CD14-positive monocyte (primary cell): ENCODE measurements at regions not wholly inside any gene's neighbourhood (a gene's known extent, or its start where the extent isn't known, plus 50 kb on each side); places are given as distances from the start of the nearest gene placed in this dataset.

Source experiments
- DNase-seq, 3 donors: peaks; one replicate each; pipeline ENCODE4 v3.0.0-alpha.2; 2011 to 2022
- H2AFZ ChIP-seq: 2 replicates; pipeline ENCODE4 v1.6.0; 2012; ENCODE audit warnings: mild to moderate bottlenecking, low read depth, low read length, inconsistent platforms; ENCODE audit not compliant: insufficient read depth, poor library complexity, severe bottlenecking
- H3K27ac ChIP-seq, 2 donors: 1 replicate in 1 of 2; 2 replicates in 1 of 2; pipeline ENCODE4 v1.5.1; 2012 to 2013; ENCODE audit warnings: low read length in 2 of 2, control low read depth in 1 of 2, inconsistent platforms in 1 of 2, low read depth in 1 of 2, mild to moderate bottlenecking in 1 of 2
- H3K27me3 ChIP-seq, 2 donors: one replicate each; pipeline versions ENCODE4 v1.6.0 to v1.6.1; 2011 to 2013; ENCODE audit warnings: low read length in 2 of 2; ENCODE audit not compliant: control insufficient read depth in 2 of 2, insufficient read depth in 2 of 2
- H3K36me3 ChIP-seq, 2 donors: replicated peaks in 1 of 2; 1 replicate in 1 of 2; 2 replicates in 1 of 2; pipeline versions ENCODE4 v1.5.1 to v1.6.1; 2012 to 2013; ENCODE audit warnings: low read length in 2 of 2, control low read depth in 1 of 2, inconsistent platforms in 1 of 2, mild to moderate bottlenecking in 1 of 2; ENCODE audit not compliant: insufficient read depth in 2 of 2, control insufficient read depth in 1 of 2
- H3K4me1 ChIP-seq, 2 donors: 1 replicate in 1 of 2; 2 replicates in 1 of 2; pipeline versions ENCODE4 v1.5.1 to v1.6.1; 2012 to 2013; ENCODE audit warnings: low read length in 2 of 2, control low read depth in 1 of 2, inconsistent platforms in 1 of 2, mild to moderate bottlenecking in 1 of 2, moderate library complexity in 1 of 2; ENCODE audit not compliant: insufficient read depth in 2 of 2, control insufficient read depth in 1 of 2
- H3K4me2 ChIP-seq: replicated peaks from 2 replicates; pipeline ENCODE3; 2012; ENCODE audit warnings: low read length, moderate library complexity, mild to moderate bottlenecking; ENCODE audit not compliant: poor library complexity, severe bottlenecking; ENCODE audit errors: extremely low read depth
- H3K4me3 ChIP-seq, 3 experiments: fragments of 200-600 bp in 1 of 3; sonication (generic) in 1 of 3; replicated peaks in 1 of 3; 1 replicate in 2 of 3; 2 replicates in 1 of 3; pipeline ENCODE4 v1.5.1; 2011 to 2013; ENCODE audit warnings: low read length in 3 of 3, mild to moderate bottlenecking in 3 of 3, control low read depth in 2 of 3, low read depth in 2 of 3, inconsistent platforms in 1 of 3, moderate library complexity in 1 of 3
- H3K79me2 ChIP-seq: 2 replicates; pipeline ENCODE4 v1.6.0; 2012; ENCODE audit warnings: mild to moderate bottlenecking, control low read depth, inconsistent platforms, low read length, moderate library complexity; ENCODE audit not compliant: insufficient read depth
- H3K9ac ChIP-seq: 2 replicates; pipeline ENCODE4 v1.6.0; 2017; ENCODE audit warnings: low read length, mild to moderate bottlenecking; ENCODE audit not compliant: insufficient read depth, poor library complexity, severe bottlenecking
- H3K9me3 ChIP-seq, 2 donors: replicated peaks in 1 of 2; 1 replicate in 1 of 2; 2 replicates in 1 of 2; pipeline versions ENCODE4 v1.5.1 to v1.6.1; 2012 to 2013; ENCODE audit warnings: low read length in 2 of 2, control low read depth in 1 of 2; ENCODE audit not compliant: control insufficient read depth in 1 of 2, insufficient read depth in 1 of 2
- H4K20me1 ChIP-seq: 2 replicates; pipeline ENCODE4 v1.6.0; 2012; ENCODE audit warnings: mild to moderate bottlenecking, low read length, control low read depth, moderate library complexity; ENCODE audit not compliant: insufficient read depth
- H3K27ac Mint-ChIP-seq, 7 donors: one replicate each; pipeline ENCODE4 v1.8.0; 2020; ENCODE audit warnings: mild to moderate bottlenecking in 7 of 7, mixed read lengths in 7 of 7, moderate library complexity in 6 of 7, inconsistent platforms in 2 of 7
- H3K27me3 Mint-ChIP-seq, 3 donors: one replicate each; pipeline ENCODE4 v1.8.0; 2021 to 2022; ENCODE audit warnings: low read depth in 3 of 3, mild to moderate bottlenecking in 3 of 3, mixed read lengths in 3 of 3, moderate library complexity in 3 of 3, inconsistent platforms in 1 of 3
- H3K36me3 Mint-ChIP-seq, 2 donors: one replicate each; pipeline ENCODE4 v1.8.0; 2020; ENCODE audit warnings: mixed read lengths in 2 of 2, inconsistent platforms in 1 of 2, mild to moderate bottlenecking in 1 of 2
- H3K4me1 Mint-ChIP-seq: one replicate; pipeline ENCODE4 v1.8.0; 2020; ENCODE audit warnings: mild to moderate bottlenecking, mixed read lengths
- H3K4me3 Mint-ChIP-seq, 2 donors: one replicate each; pipeline ENCODE4 v1.8.0; 2020; ENCODE audit warnings: mild to moderate bottlenecking in 2 of 2, mixed read lengths in 2 of 2, moderate library complexity in 1 of 2
- H3K9me3 Mint-ChIP-seq, 7 donors: one replicate each; pipeline ENCODE4 v1.8.0; 2020 to 2022; ENCODE audit warnings: mixed read lengths in 7 of 7, mild to moderate bottlenecking in 6 of 7, moderate library complexity in 6 of 7, inconsistent platforms in 2 of 7
- CTCF ChIP-seq: fragments of 200-600 bp; IDR thresholded peaks from one replicate; pipeline ENCODE4 v1.8.0; 2022; ENCODE audit warnings: antibody characterized with exemption, mild to moderate bottlenecking
- WGBS: methylation state at CpG from one replicate; pipeline ENCODE4 v1.1.5; 2013; ENCODE audit warnings: missing lambda C conversion rate; ENCODE audit not compliant: insufficient coverage; 5-methylcytosine and 5-hydroxymethylcytosine counted together
- intact Hi-C, 2 donors: fragments of 100-400 bp; cut with micrococcal nuclease; formaldehyde crosslinking; loops; one replicate each; pipeline versions ENCODE4 v1.15.0 to v1.15.1; 2023

DNA sequence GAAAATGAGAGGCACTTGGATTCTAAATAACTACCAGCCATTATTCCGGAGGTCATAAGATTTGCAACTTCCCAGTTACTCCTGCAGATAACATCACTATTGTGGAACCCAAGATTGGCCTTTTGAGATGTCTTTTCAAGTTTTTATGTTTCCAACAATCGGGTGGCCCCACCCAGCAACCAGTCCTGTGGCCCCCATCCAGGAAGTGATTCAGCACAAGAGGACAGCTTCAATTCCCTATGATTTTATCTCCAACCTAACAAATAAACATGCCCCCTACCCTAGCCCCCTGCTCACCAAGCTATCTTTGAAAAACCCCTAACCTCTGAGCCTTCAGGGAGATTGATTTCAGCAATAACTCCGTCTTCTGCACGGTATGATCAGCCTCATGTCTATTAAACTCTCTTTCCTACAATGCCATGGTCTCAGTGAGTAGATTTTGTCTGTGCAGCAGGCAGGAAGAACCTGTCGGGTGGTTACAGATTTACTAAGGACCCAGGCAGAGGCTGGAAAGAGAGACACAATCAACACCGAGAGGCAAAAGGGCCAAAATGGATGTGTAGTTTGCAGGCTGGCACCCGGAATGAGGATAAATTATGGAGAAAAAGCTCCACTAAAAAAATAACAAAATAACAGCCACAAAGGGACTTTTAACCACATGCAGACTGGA lies 83.9 kb upstream of the UNC5B start:
- peaks cover 14% of the 10 kb centered on the region for H3K4me1 Mint-ChIP-seq
- Histone ChIP-seq H2AFZ (peak overlapping the region; percentile 26), H4K20me1 (no peaks in the 10 kb centered on the region), H3K9ac (no peak overlapping the region), H3K79me2 (no peaks in the 10 kb centered on the region), H3K4me2 (peak overlapping the region; percentile 44), H3K36me3 (no peaks in the 10 kb centered on the region), H3K9me3 (no peaks in the 10 kb centered on the region), H3K4me3 (peak overlapping the region in 1 of 3 experiments; percentile 27), H3K27ac (no peak overlapping the region), H3K4me1 (peaks cover 12 to 16% of the 10 kb centered on the region in 2 donors), H3K27me3 (no peaks in the 10 kb centered on the region)
- peak overlapping the region; percentile 28 to 71 for H3K4me3 Mint-ChIP-seq
- peak overlapping the region in 4 of 7 donors; percentile 0 to 70 (median 34) for H3K27ac Mint-ChIP-seq
- 10% methylated on average over 1 of the region's 7 CpGs for WGBS
- TF ChIP-seq CTCF, result no peak
- peaks cover 0 to 2% (median 0%) of the 10 kb centered on the region in 7 donors for H3K9me3 Mint-ChIP-seq
- intact Hi-C loops, result no loop called here
- DNase-seq, result no peak
- peaks cover 0 to 4% (median 4%) of the 10 kb centered on the region in 3 donors for H3K27me3 Mint-ChIP-seq
- H3K36me3 Mint-ChIP-seq, result no peaks in the 10 kb centered on the region

DNA sequence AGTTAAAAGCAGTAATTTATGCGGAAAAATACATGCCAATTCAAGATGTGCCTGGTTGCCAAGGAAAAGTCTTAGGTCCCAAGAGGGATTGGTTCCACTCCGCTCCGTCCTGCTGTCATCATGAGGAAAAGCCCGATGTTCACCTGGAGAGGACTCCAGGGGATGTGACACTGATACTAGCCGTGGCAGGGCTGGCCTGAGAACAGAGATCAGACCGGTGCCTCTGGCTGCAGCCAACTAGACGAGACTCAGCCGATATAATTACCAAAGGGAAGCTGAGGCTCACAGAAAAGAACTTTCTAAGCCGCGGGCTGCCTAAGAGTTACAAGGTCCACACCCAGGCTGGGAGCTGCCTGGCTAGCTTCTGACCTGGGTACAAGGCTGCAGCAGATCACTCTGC lies 81.3 kb upstream of the UNC5B start:
- WGBS, result 84% methylated on average over 10 of the region's 10 CpGs
- no peak for DNase-seq
- H3K27me3 ChIP-seq, result no peaks in the 10 kb centered on the region
- no peak overlapping the region for H3K4me3 ChIP-seq
- Mint-ChIP-seq H3K4me1 (peaks cover 14% of the 10 kb centered on the region), H3K4me3 (peak overlapping the region in 1 of 2 donors; percentile 4), H3K27me3 (peaks cover 1 to 4% (median 2%) of the 10 kb centered on the region in 3 donors), H3K27ac (no peak overlapping the region), H3K36me3 (no peaks in the 10 kb centered on the region), H3K9me3 (peaks cover 0 to 2% (median 0%) of the 10 kb centered on the region in 7 donors)
- H3K79me2 ChIP-seq, result no peaks in the 10 kb centered on the region
- H3K9ac ChIP-seq, result no peak overlapping the region
- no peak overlapping the region for H3K27ac ChIP-seq
- no peak overlapping the region for H3K4me2 ChIP-seq
- intact Hi-C loops, result no loop called here
- H3K9me3 ChIP-seq, result no peaks in the 10 kb centered on the region
- H4K20me1 ChIP-seq, result no peaks in the 10 kb centered on the region
- TF ChIP-seq CTCF, result no peak
- peaks cover 12 to 16% of the 10 kb centered on the region in 2 donors for H3K4me1 ChIP-seq
- no peak overlapping the region for H2AFZ ChIP-seq
- H3K36me3 ChIP-seq, result no peaks in the 10 kb centered on the region
